ENCODE measurements at regions not wholly inside any gene's neighbourhood (a gene's known extent, or its start where the extent isn't known, plus 50 kb on each side); places are given as distances from the start of the nearest gene placed in this dataset.
"Not testable (repeated sequence)": the region's sequence is repeated elsewhere in the genome, so short reads cannot be mapped to it uniquely, and the experiment has no call there.

- no peak for DNase-seq (ENCODE audit: low spot score)
Observed at GRCh38 chrX:18102006-18102405, 118.7 kb downstream of the BEND2 start.

GRCh38 chrX:18101087-18101486 lies 119.6 kb downstream of the BEND2 start:
- DNase-seq (ENCODE audit: low spot score), result no peak

GRCh38 chrX:18099745-18100144 lies 120.9 kb downstream of the BEND2 start:
- DNase-seq (ENCODE audit: low spot score), result no peak

- no peak for DNase-seq (ENCODE audit: low spot score)
Observed at GRCh38 chrX:18098763-18099162, 121.9 kb downstream of the BEND2 start.

GRCh38 chrX:18076434-18076833 lies 144.3 kb downstream of the BEND2 start:
- no peak for DNase-seq (ENCODE audit: low spot score)

GRCh38 chrX:18075603-18076002 lies 145.1 kb downstream of the BEND2 start:
- DNase-seq (ENCODE audit: low spot score), result no peak

GRCh38 chrX:18068045-18068444 lies 152.6 kb downstream of the BEND2 start:
- DNase-seq (ENCODE audit: low spot score), result not testable (repeated sequence)

GRCh38 chrX:18065956-18066355 lies 154.7 kb downstream of the BEND2 start:
- DNase-seq (ENCODE audit: low spot score), result no peak

GRCh38 chrX:18051690-18052089 lies 169.0 kb downstream of the BEND2 start:
- DNase-seq (ENCODE audit: low spot score), result no peak

- no peak for DNase-seq (ENCODE audit: low spot score)
Observed at GRCh38 chrX:18047491-18047890, 173.2 kb downstream of the BEND2 start.

- DNase-seq (ENCODE audit: low spot score), result no peak
Observed at GRCh38 chrX:18045436-18045835, 175.2 kb downstream of the BEND2 start.

GRCh38 chrX:18042776-18043175 lies 177.9 kb downstream of the BEND2 start:
- no peak for DNase-seq (ENCODE audit: low spot score)

GRCh38 chrX:18041656-18042055 lies 179.0 kb downstream of the BEND2 start:
- no peak for DNase-seq (ENCODE audit: low spot score)

- DNase-seq (ENCODE audit: low spot score), result no peak
Observed at GRCh38 chrX:18039023-18039422, 177.9 kb upstream of the RAI2 start.

- no peak for DNase-seq (ENCODE audit: low spot score)
Observed at GRCh38 chrX:18036394-18036793, 175.3 kb upstream of the RAI2 start.

- DNase-seq (ENCODE audit: low spot score), result no peak
Observed at GRCh38 chrX:18034945-18035344, 173.8 kb upstream of the RAI2 start.

GRCh38 chrX:18034504-18034903 lies 173.4 kb upstream of the RAI2 start:
- no peak for DNase-seq (ENCODE audit: low spot score)

- no peak for DNase-seq (ENCODE audit: low spot score)
Observed at GRCh38 chrX:18032486-18033221, 171.6 kb upstream of the RAI2 start.

GRCh38 chrX:18031726-18032375 lies 170.8 kb upstream of the RAI2 start:
- DNase-seq (ENCODE audit: low spot score), result no peak

GRCh38 chrX:18030656-18031055 lies 169.6 kb upstream of the RAI2 start:
- DNase-seq (ENCODE audit: low spot score), result not testable (repeated sequence)

GRCh38 chrX:18026166-18026565 lies 165.1 kb upstream of the RAI2 start:
- no peak for DNase-seq (ENCODE audit: low spot score)

- DNase-seq (ENCODE audit: low spot score), result no peak
Observed at GRCh38 chrX:18017411-18017810, 156.3 kb upstream of the RAI2 start.

GRCh38 chrX:18016941-18017340 lies 155.8 kb upstream of the RAI2 start:
- no peak for DNase-seq (ENCODE audit: low spot score)

GRCh38 chrX:18010253-18010652 lies 149.2 kb upstream of the RAI2 start:
- no peak for DNase-seq (ENCODE audit: low spot score)

All from H4 (cell line).